ENCODE measurements at regions not wholly inside any gene's neighbourhood (a gene's known extent, or its start where the extent isn't known, plus 50 kb on each side); places are given as distances from the start of the nearest gene placed in this dataset.

DNA sequence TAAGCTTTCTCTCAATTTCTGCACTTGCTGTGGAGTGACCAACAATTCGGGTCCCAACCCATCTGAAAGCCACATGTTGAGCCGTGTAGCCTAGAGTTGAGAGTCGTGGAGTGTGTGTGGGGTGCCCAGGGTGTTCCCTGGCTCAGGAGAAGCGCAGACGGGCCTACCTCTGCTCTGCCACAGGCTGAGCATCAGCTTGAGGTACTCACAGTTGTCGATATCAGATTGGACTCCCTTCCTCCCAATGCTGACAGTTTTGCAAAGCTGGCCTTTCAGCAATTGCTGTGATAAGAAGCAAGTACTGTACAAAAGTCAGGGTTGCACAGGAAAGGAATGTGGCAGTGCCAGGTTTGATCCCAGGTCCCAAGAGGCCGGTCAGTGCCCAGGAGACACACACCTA, 133.4 kb upstream of the SPACA7 start:
- no peak for DNase-seq
- Histone ChIP-seq H3K27ac (no peak overlapping the region), H3K4me3 (no peak overlapping the region), H3K4me1 (no peaks in the 10 kb centered on the region), H3K9me3 (peaks cover 0 to 8% (median 2%) of the 10 kb centered on the region in 3 donors), H3K27me3 (peaks cover 0 to under 1% of the 10 kb centered on the region in 2 donors), H3K36me3 (no peaks in the 10 kb centered on the region)
- intact Hi-C loops (cut with DNase I; ENCODE audit: low total_unique reads): no loop called here
- TF ChIP-seq, protein P1, sequence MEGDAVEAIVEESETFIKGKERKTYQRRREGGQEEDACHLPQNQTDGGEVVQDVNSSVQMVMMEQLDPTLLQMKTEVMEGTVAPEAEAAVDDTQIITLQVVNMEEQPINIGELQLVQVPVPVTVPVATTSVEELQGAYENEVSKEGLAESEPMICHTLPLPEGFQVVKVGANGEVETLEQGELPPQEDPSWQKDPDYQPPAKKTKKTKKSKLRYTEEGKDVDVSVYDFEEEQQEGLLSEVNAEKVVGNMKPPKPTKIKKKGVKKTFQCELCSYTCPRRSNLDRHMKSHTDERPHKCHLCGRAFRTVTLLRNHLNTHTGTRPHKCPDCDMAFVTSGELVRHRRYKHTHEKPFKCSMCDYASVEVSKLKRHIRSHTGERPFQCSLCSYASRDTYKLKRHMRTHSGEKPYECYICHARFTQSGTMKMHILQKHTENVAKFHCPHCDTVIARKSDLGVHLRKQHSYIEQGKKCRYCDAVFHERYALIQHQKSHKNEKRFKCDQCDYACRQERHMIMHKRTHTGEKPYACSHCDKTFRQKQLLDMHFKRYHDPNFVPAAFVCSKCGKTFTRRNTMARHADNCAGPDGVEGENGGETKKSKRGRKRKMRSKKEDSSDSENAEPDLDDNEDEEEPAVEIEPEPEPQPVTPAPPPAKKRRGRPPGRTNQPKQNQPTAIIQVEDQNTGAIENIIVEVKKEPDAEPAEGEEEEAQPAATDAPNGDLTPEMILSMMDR (IDR thresholded peaks at IDR 0.05): no peak

DNA sequence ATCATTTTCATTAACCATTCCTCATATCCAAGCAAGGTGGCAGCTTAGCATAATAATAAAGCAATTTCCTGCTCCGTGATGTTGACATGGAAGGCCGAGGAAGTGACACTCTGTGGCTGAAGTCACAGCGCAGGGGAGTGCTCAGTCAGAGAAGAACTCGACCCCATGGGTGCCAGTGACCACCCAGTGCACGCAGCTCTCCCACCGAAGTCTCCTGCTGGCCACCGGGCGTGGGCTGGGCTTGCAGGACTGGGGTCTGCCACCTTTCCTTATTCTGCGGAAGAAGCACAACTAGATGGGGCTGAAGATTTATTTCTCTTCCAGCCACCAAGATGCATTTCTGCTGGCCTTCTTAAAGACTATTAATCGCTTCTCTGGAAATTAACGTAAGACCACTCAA, 132.1 kb upstream of the SPACA7 start:
- intact Hi-C loops (cut with DNase I; ENCODE audit: low total_unique reads): no loop called here
- H3K4me3 ChIP-seq: no peak overlapping the region
- no peak overlapping the region for H3K27ac ChIP-seq
- H3K9me3 ChIP-seq: no peaks in the 10 kb centered on the region
- TF ChIP-seq, protein P1 (IDR thresholded peaks at IDR 0.05): no peak
- no peak for DNase-seq
- no peaks in the 10 kb centered on the region for H3K36me3 ChIP-seq
- no peaks in the 10 kb centered on the region for H3K4me1 ChIP-seq
- peaks cover 0 to 7% of the 10 kb centered on the region in 2 donors for H3K27me3 ChIP-seq

DNA sequence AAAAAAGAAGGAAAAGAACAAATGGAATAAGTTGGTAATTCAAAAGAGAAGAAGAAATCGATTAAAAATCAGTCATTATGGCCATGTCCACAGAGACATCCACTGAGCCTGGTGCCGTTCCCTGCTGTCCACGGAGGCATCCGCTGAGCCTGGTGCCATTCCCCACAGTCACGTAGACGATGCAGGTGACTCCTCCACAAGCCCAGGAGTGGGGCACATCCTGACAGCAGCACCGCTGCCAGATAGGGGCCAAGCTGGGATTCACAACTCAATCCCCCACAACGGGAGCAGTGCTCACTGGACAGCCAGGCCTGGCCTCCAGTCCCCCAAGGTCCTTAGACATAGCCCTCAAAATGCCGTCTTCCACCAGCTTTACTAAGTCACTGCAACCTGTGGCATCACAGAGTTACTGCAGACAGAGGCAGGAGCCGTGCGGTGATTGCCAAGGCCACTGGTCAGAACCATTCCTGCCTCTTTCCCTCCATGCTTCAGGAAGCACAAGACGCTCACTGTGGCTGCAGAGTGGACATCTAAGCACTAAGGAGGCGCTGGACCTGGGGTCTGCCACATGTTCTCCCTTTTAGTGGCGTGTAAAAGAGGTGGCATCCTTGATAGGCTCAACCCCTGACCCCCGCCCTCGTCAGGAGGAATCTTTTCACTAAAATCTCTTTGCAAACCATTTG, 131.5 kb upstream of the SPACA7 start:
- Histone ChIP-seq H3K9me3 (no peaks in the 10 kb centered on the region), H3K4me1 (no peaks in the 10 kb centered on the region), H3K4me3 (no peak overlapping the region), H3K36me3 (no peaks in the 10 kb centered on the region), H3K27ac (no peak overlapping the region), H3K27me3 (peaks cover 0 to 7% of the 10 kb centered on the region in 2 donors)
- intact Hi-C loops (cut with DNase I; ENCODE audit: low total_unique reads): no loop called here
- no peak for DNase-seq
- TF ChIP-seq, protein P1 (IDR thresholded peaks at IDR 0.05): no peak

DNA sequence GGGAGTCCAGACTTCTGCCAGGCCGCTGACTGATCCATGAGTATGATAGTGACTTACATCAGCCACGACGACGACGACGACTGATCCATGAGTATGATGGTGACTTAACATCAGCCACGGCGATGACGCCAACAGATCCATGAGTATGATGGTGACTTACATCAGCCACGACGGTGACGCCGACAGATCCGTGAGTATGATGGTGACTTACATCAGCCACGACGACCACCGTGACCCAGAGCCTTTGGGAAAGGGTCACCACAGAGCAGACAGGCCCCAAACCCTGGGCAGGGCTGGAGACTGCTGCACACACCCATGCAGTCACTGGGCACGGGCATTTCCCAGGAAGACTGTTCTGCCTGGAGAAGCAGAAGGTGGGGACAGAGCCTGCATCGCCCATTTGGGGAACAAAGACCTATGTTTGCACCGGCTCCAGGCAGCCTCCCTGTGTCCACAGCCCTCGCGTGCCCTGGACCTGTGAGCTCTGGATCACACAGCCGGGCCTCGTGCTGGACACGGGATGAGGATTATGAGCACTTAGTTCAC, 130.9 kb upstream of the SPACA7 start:
- Histone ChIP-seq H3K27ac (no peak overlapping the region), H3K4me3 (no peak overlapping the region), H3K9me3 (no peaks in the 10 kb centered on the region), H3K27me3 (peaks cover 0 to 7% of the 10 kb centered on the region in 2 donors), H3K4me1 (no peaks in the 10 kb centered on the region), H3K36me3 (no peaks in the 10 kb centered on the region)
- TF ChIP-seq, protein P1 (IDR thresholded peaks at IDR 0.05): no peak
- DNase-seq: no peak
- intact Hi-C loops (cut with DNase I; ENCODE audit: low total_unique reads): no loop called here

DNA sequence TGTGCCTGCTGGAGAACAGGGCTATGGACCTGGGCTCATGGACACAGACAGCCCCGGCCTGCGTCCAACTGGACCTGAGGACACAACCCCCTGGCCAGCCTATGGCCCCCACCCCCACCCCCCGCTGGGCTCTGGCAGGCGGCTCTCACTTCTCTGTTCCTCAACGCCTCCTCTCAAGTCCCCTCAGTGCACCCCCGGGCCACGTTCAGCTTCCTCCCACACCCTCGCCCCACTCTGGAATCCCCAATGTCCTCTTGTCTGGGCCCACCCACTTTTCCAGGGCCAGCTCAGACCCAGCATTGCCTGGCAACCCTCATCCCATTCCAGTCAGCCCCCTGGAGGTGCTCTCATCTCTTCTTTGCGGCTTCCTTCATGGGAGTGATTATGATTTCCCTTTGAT, 130.2 kb upstream of the SPACA7 start:
- no peaks in the 10 kb centered on the region for H3K4me1 ChIP-seq
- no peak overlapping the region for H3K4me3 ChIP-seq
- peaks cover 0 to 10% of the 10 kb centered on the region in 2 donors for H3K27me3 ChIP-seq
- intact Hi-C loops (cut with DNase I; ENCODE audit: low total_unique reads): no loop called here
- H3K27ac ChIP-seq: no peak overlapping the region
- H3K9me3 ChIP-seq: no peaks in the 10 kb centered on the region
- no peaks in the 10 kb centered on the region for H3K36me3 ChIP-seq
- DNase-seq: no peak
- TF ChIP-seq, protein P1 (IDR thresholded peaks at IDR 0.05): no peak

All from tibial artery (tissue), 4 donors.